ENCODE measurements at regions not wholly inside any gene's neighbourhood (a gene's known extent, or its start where the extent isn't known, plus 50 kb on each side); places are given as distances from the start of the nearest gene placed in this dataset.

DNA sequence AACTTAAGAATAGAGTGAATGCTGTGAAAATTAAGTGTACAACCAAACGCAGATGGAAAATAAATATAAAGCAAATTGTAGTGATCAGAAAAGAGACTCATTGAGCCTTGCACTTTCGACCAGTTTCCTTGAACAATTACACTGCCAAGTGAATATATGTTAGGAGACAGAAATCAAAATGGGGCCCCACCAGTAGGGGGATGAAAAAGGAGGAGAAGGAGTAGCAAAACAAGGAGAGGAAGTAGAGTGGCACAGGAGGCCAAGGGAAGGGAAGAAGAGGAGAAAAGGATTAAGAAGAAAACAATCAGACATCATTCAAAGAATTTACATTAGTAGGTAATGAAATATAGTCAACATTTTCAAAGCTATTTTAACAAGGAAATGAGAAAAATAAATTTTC, 1770.6 kb downstream of the PLA2G4A start:
- no peak for ATAC-seq
- no peak for TF ChIP-seq GLIS3 (CRISPR knock-in tag; IDR thresholded peaks at IDR 0.05)
- TF ChIP-seq SNAI2 (CRISPR knock-in tag; IDR thresholded peaks at IDR 0.05): no peak
- TF ChIP-seq ZFP3 (CRISPR knock-in tag; IDR thresholded peaks at IDR 0.05): no peak
- TF ChIP-seq, protein P1, sequence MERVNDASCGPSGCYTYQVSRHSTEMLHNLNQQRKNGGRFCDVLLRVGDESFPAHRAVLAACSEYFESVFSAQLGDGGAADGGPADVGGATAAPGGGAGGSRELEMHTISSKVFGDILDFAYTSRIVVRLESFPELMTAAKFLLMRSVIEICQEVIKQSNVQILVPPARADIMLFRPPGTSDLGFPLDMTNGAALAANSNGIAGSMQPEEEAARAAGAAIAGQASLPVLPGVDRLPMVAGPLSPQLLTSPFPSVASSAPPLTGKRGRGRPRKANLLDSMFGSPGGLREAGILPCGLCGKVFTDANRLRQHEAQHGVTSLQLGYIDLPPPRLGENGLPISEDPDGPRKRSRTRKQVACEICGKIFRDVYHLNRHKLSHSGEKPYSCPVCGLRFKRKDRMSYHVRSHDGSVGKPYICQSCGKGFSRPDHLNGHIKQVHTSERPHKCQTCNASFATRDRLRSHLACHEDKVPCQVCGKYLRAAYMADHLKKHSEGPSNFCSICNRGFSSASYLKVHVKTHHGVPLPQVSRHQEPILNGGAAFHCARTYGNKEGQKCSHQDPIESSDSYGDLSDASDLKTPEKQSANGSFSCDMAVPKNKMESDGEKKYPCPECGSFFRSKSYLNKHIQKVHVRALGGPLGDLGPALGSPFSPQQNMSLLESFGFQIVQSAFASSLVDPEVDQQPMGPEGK (CRISPR knock-in tag; IDR thresholded peaks at IDR 0.05; ENCODE audit: borderline replicate concordance): no peak
- TF ChIP-seq PPARA (CRISPR knock-in tag; IDR thresholded peaks at IDR 0.05; ENCODE audit: borderline replicate concordance): no peak
- no peak for TF ChIP-seq ISL1 (CRISPR knock-in tag; IDR thresholded peaks at IDR 0.05)
- TF ChIP-seq RARB (CRISPR knock-in tag; IDR thresholded peaks at IDR 0.05): no peak
- TF ChIP-seq TCF4 (CRISPR knock-in tag; IDR thresholded peaks at IDR 0.05; ENCODE audit: borderline replicate concordance): no peak
- TF ChIP-seq OSR1 (CRISPR knock-in tag; IDR thresholded peaks at IDR 0.05): no peak
- TF ChIP-seq, protein P2, sequence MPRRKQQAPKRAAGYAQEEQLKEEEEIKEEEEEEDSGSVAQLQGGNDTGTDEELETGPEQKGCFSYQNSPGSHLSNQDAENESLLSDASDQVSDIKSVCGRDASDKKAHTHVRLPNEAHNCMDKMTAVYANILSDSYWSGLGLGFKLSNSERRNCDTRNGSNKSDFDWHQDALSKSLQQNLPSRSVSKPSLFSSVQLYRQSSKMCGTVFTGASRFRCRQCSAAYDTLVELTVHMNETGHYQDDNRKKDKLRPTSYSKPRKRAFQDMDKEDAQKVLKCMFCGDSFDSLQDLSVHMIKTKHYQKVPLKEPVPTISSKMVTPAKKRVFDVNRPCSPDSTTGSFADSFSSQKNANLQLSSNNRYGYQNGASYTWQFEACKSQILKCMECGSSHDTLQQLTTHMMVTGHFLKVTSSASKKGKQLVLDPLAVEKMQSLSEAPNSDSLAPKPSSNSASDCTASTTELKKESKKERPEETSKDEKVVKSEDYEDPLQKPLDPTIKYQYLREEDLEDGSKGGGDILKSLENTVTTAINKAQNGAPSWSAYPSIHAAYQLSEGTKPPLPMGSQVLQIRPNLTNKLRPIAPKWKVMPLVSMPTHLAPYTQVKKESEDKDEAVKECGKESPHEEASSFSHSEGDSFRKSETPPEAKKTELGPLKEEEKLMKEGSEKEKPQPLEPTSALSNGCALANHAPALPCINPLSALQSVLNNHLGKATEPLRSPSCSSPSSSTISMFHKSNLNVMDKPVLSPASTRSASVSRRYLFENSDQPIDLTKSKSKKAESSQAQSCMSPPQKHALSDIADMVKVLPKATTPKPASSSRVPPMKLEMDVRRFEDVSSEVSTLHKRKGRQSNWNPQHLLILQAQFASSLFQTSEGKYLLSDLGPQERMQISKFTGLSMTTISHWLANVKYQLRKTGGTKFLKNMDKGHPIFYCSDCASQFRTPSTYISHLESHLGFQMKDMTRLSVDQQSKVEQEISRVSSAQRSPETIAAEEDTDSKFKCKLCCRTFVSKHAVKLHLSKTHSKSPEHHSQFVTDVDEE (CRISPR knock-in tag; IDR thresholded peaks at IDR 0.05): no peak
- TF ChIP-seq, protein P3, sequence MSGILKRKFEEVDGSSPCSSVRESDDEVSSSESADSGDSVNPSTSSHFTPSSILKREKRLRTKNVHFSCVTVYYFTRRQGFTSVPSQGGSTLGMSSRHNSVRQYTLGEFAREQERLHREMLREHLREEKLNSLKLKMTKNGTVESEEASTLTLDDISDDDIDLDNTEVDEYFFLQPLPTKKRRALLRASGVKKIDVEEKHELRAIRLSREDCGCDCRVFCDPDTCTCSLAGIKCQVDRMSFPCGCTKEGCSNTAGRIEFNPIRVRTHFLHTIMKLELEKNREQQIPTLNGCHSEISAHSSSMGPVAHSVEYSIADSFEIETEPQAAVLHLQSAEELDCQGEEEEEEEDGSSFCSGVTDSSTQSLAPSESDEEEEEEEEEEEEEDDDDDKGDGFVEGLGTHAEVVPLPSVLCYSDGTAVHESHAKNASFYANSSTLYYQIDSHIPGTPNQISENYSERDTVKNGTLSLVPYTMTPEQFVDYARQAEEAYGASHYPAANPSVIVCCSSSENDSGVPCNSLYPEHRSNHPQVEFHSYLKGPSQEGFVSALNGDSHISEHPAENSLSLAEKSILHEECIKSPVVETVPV (CRISPR knock-in tag; IDR thresholded peaks at IDR 0.05): no peak
- no peak for TF ChIP-seq ZNF8 (CRISPR knock-in tag; IDR thresholded peaks at IDR 0.05)

DNA sequence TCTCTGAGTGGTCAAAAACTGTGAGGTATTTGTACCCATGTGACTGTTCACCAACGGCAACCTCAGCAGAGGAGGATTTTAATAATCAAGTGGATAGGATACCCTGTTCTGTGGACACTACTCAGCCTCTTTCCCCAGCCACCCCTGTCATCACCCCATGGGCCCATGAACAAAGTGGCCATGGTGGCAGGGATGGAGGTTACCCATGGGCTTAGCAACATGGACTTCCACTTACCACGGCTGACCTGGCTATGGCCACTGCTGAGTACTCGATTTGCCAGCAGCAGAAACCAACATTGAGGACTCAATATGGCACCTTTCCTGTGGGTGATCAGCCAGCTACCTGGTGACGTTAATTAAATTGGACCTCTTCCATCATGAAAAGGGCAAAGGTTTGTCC, 1782.7 kb downstream of the PLA2G4A start:
- TF ChIP-seq, protein P4, sequence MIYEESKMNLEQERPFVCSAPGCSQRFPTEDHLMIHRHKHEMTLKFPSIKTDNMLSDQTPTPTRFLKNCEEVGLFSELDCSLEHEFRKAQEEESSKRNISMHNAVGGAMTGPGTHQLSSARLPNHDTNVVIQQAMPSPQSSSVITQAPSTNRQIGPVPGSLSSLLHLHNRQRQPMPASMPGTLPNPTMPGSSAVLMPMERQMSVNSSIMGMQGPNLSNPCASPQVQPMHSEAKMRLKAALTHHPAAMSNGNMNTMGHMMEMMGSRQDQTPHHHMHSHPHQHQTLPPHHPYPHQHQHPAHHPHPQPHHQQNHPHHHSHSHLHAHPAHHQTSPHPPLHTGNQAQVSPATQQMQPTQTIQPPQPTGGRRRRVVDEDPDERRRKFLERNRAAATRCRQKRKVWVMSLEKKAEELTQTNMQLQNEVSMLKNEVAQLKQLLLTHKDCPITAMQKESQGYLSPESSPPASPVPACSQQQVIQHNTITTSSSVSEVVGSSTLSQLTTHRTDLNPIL (CRISPR knock-in tag; IDR thresholded peaks at IDR 0.05; ENCODE audit: low read depth): no peak
- TF ChIP-seq, protein P2 (CRISPR knock-in tag; IDR thresholded peaks at IDR 0.05): no peak
- TF ChIP-seq ARNTL (CRISPR knock-in tag; IDR thresholded peaks at IDR 0.05; ENCODE audit: borderline replicate concordance, low read depth): no peak
- no peak for TF ChIP-seq SNAI2 (CRISPR knock-in tag; IDR thresholded peaks at IDR 0.05)
- TF ChIP-seq TOX (CRISPR knock-in tag; IDR thresholded peaks at IDR 0.05; ENCODE audit: borderline replicate concordance): no peak
- ATAC-seq: no peak

- peak; percentile 35; the same call in 1 of the 3 replicates for ATAC-seq
- TF ChIP-seq ZC3H10 (CRISPR knock-in tag; IDR thresholded peaks at IDR 0.05) (no peak), TCF4 (CRISPR knock-in tag; IDR thresholded peaks at IDR 0.05; ENCODE audit: borderline replicate concordance) (no peak), ZNF565 (CRISPR knock-in tag; conservative IDR thresholded peaks at IDR 0.05; ENCODE audit: low read depth) (no peak), ZNF70 (CRISPR knock-in tag; IDR thresholded peaks at IDR 0.05) (no peak), ESRRG (CRISPR knock-in tag; IDR thresholded peaks at IDR 0.05) (no peak), OSR1 (CRISPR knock-in tag; IDR thresholded peaks at IDR 0.05) (no peak), ARNTL (CRISPR knock-in tag; IDR thresholded peaks at IDR 0.05; ENCODE audit: borderline replicate concordance, low read depth) (no peak), BACH2 (CRISPR knock-in tag; IDR thresholded peaks at IDR 0.05; ENCODE audit: borderline replicate concordance) (no peak), TOX (CRISPR knock-in tag; IDR thresholded peaks at IDR 0.05; ENCODE audit: borderline replicate concordance) (no peak), PPARA (CRISPR knock-in tag; IDR thresholded peaks at IDR 0.05; ENCODE audit: borderline replicate concordance) (no peak), ZFP3 (CRISPR knock-in tag; IDR thresholded peaks at IDR 0.05) (no peak), ZNF8 (CRISPR knock-in tag; IDR thresholded peaks at IDR 0.05) (no peak), ZFP30 (CRISPR knock-in tag; IDR thresholded peaks at IDR 0.05) (no peak), ISL1 (CRISPR knock-in tag; IDR thresholded peaks at IDR 0.05) (no peak), SNAI2 (CRISPR knock-in tag; IDR thresholded peaks at IDR 0.05) (no peak)
- TF ChIP-seq, protein P2 (CRISPR knock-in tag; IDR thresholded peaks at IDR 0.05): no peak
Observed at GRCh38 chr1:188615321-188615720, 1786.6 kb downstream of the PLA2G4A start.

All from SK-N-SH treated with all-trans-retinoic acid at 6 μM for 48 hours (cell line).